GM12878 (cell line): ENCODE measurements at regions not wholly inside any gene's neighbourhood (a gene's known extent, or its start where the extent isn't known, plus 50 kb on each side); places are given as distances from the start of the nearest gene placed in this dataset.
A peak's percentile ranks its signal among the peaks of the same experiment; 100 is the strongest.

Experiments used
- ATAC-seq: fragments of 200-7000 bp; cut with Tn5 transposase; 3 replicates; pipeline ENCODE4 v1.9.1; 2020; ENCODE audit warnings: mild to moderate bottlenecking, moderate library complexity
- BruUV-seq: library from RNA; stranded (reverse); fragments of 400-500 nt; replicated peaks from 2 replicates; lab custom pipeline; 2021; lab: Mats Ljungman, UMichigan
- CTCF ChIA-PET: fragments of 300-600 bp; sonication (Branson Sonifier 250); formaldehyde crosslinking; extraction: SDS; loops from one replicate; lab custom pipeline; 2021; ENCODE audit warnings: inconsistent platforms; lab: Yijun Ruan, JAX
- POLR2A ChIA-PET: fragments of 350-600 bp; formaldehyde crosslinking; extraction: SDS; loops from one replicate; lab custom pipeline; 2021; ENCODE audit warnings: inconsistent platforms; lab: Charles Lee
- RAD21 ChIA-PET: fragments of 300-600 bp; sonication (Branson Sonifier 250); formaldehyde crosslinking; loops from one replicate; lab custom pipeline; 2023; ENCODE audit warnings: antibody characterized with exemption; ENCODE audit not compliant: unreplicated experiment; lab: Charles Lee
- SMC1A ChIA-PET: fragments of 300-600 bp; sonication (Branson Sonifier 250); formaldehyde crosslinking; loops from one replicate; lab custom pipeline; 2023; ENCODE audit not compliant: unreplicated experiment, uncharacterized antibody; lab: Charles Lee
- DNase-seq: peaks from one replicate; pipeline ENCODE4 v3.0.0-alpha.2; 2011; ENCODE audit warnings: low read depth, low spot score
- FAIRE-seq: peaks from 3 replicates; lab custom pipeline; 2011; peaks lifted over from hg19 to GRCh38; lab: Jason Lieb, UNC
- H2AFZ ChIP-seq: 2 replicates; pipeline ENCODE4 v1.6.0; 2011; ENCODE audit warnings: low read depth, low read length, control low read depth; ENCODE audit not compliant: control insufficient read depth
- H3K27ac ChIP-seq: 2 replicates; pipeline ENCODE4 v1.5.1; 2011; ENCODE audit warnings: control low read depth; ENCODE audit not compliant: control insufficient read depth, insufficient read depth
- H3K27me3 ChIP-seq, 2 experiments: replicated peaks in 1 of 2; 2 replicates each; pipeline versions ENCODE4 v1.6.0 to v1.6.1; 2011; ENCODE audit warnings: low read length in 1 of 2; ENCODE audit not compliant: control insufficient read depth in 2 of 2, insufficient read depth in 2 of 2
- H3K36me3 ChIP-seq, 2 experiments: 2 replicates each; pipeline ENCODE4 v1.5.1; 2011; ENCODE audit warnings: low read length in 1 of 2; ENCODE audit not compliant: control insufficient read depth in 2 of 2, insufficient read depth in 2 of 2
- H3K4me1 ChIP-seq: 2 replicates; pipeline ENCODE4 v1.6.1; 2011; ENCODE audit warnings: mild to moderate bottlenecking, low read length, moderate library complexity, mixed read lengths; ENCODE audit not compliant: control insufficient read depth, insufficient read depth
- H3K4me2 ChIP-seq: 2 replicates; pipeline ENCODE4 v1.6.0; 2011; ENCODE audit warnings: control low read depth; ENCODE audit not compliant: control insufficient read depth, insufficient read depth
- H3K4me3 ChIP-seq: fragments of 200-600 bp; sonication (generic); 2 replicates; pipeline ENCODE4 v1.5.1; 2016
- H3K79me2 ChIP-seq: 2 replicates; pipeline ENCODE4 v1.6.0; 2011; ENCODE audit warnings: low read length; ENCODE audit not compliant: control insufficient read depth, insufficient read depth
- H3K9ac ChIP-seq: 2 replicates; pipeline ENCODE4 v1.8.0; 2011; ENCODE audit warnings: low read length, control low read depth, mixed read lengths; ENCODE audit not compliant: control insufficient read depth, insufficient read depth
- H3K9me3 ChIP-seq: replicated peaks from 3 replicates; pipeline ENCODE4 v1.5.1; 2011; ENCODE audit warnings: mild to moderate bottlenecking, low read length; ENCODE audit not compliant: control insufficient read depth, insufficient read depth
- H4K20me1 ChIP-seq: 2 replicates; pipeline ENCODE4 v1.6.0; 2011; ENCODE audit not compliant: control insufficient read depth, insufficient read depth
- CBFB ChIP-seq: IDR thresholded peaks from 2 replicates; pipeline ENCODE4 v1.6.1; 2016; ENCODE audit warnings: antibody characterized with exemption, low read depth
- CEBPB ChIP-seq, 2 experiments: fragments of 150-350 bp in 1 of 2; IDR thresholded peaks; 2 replicates each; pipeline ENCODE4 v1.6.1; 2012 to 2014; ENCODE audit warnings: low read depth in 2 of 2, low read length in 2 of 2, borderline replicate concordance in 1 of 2, inconsistent platforms in 1 of 2
- EED ChIP-seq: sonication (generic); IDR thresholded peaks from 2 replicates; pipeline ENCODE4 v1.6.1; 2016; ENCODE audit warnings: antibody characterized with exemption, low read depth
- MTA2 ChIP-seq: fragments of 450-650 bp; IDR thresholded peaks from 2 replicates; pipeline ENCODE4 v1.6.1; 2016; ENCODE audit warnings: low read depth, mild to moderate bottlenecking, moderate library complexity
- MYB ChIP-seq: fragments of 150-350 bp; IDR thresholded peaks from 2 replicates; pipeline ENCODE4 v1.6.1; 2014; ENCODE audit warnings: mild to moderate bottlenecking, low read depth, low read length, borderline replicate concordance
- NFIC ChIP-seq: IDR thresholded peaks from 2 replicates; pipeline ENCODE4 v1.6.1; 2012; ENCODE audit warnings: low read depth, mild to moderate bottlenecking, inconsistent platforms, low read length, moderate library complexity
- SIX5 ChIP-seq: IDR thresholded peaks from 2 replicates; pipeline ENCODE4 v1.6.1; 2011; ENCODE audit warnings: mild to moderate bottlenecking, low read depth, low read length, moderate library complexity; ENCODE audit not compliant: severe bottlenecking
- WGBS: methylation state at CpG from one replicate; pipeline ENCODE4 v1.1.6; 2016; ENCODE audit warnings: low lambda C conversion rate; ENCODE audit not compliant: insufficient replicate concordance, insufficient coverage; ENCODE audit errors: missing lambda C conversion rate; 5-methylcytosine and 5-hydroxymethylcytosine counted together
- in situ Hi-C: fragments of 300-500 bp; cut with MboI; formaldehyde crosslinking; loops from 9 replicates; pipeline ENCODE4 v1.14.3; 2018; ENCODE audit warnings: mixed read lengths
- intact Hi-C: fragments of 100-400 bp; cut with micrococcal nuclease; formaldehyde crosslinking; loops from one replicate; pipeline ENCODE4 v1.14.2; 2022; ENCODE audit not compliant: unreplicated experiment
- TF ChIP-seq, protein P1 (sequence below): fragments of 450-650 bp; formaldehyde crosslinking; IDR thresholded peaks from 2 replicates; pipeline ENCODE4 v1.4.0; 2022; ENCODE audit warnings: mild to moderate bottlenecking, moderate library complexity

DNA sequence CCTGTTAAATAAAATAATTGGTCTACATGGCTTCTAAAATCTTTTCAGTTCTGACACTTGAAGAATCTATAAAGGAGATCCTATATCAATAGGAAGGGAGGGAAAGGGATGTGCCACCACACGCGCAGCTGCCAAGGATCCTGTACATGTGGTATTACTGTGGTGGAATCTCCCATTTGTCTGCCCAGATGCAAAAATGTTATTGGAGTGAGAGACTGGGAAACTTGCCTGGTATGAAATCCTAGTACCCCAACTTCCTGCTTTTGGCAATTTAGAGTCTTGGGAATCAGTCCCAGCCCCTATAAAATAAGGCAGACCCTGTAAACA lies 81.9 kb upstream of the PICALM start:
- RAD21 ChIA-PET: interaction anchor here (1.1 to 2.3 kb wide), 6 partner anchors 9 to 109 kb away, joined by 4 to 8 read pairs (median 6); partner anchors contain the start of gene PICALM
- Histone ChIP-seq H3K27ac (no peak overlapping the region), H3K79me2 (no peaks in the 10 kb centered on the region), H3K4me3 (no peak overlapping the region), H3K4me2 (no peak overlapping the region; the same call in 1 of the 2 replicates), H3K36me3 (no peaks in the 10 kb centered on the region), H3K9ac (no peak overlapping the region), H3K27me3 (no peaks in the 10 kb centered on the region), H4K20me1 (no peaks in the 10 kb centered on the region), H2AFZ (peak overlapping the region; percentile 63), H3K9me3 (no peaks in the 10 kb centered on the region), H3K4me1 (peaks cover 16% of the 10 kb centered on the region)
- POLR2A ChIA-PET: interaction anchor here (1.0 to 1.5 kb wide), 4 partner anchors 10 to 83 kb away, joined by 3 to 10 read pairs (median 4); no protein-coding TSS in a partner anchor
- BruUV-seq: no TSS peak
- SMC1A ChIA-PET: interaction anchor here (0.7 to 2.1 kb wide), 15 partner anchors 9 to 120 kb away, joined by 3 to 8 read pairs (median 4); no protein-coding TSS in a partner anchor
- 100% methylated on average over 2 of the region's 2 CpGs for WGBS
- no peak for FAIRE-seq
- DNase-seq: no peak
- in situ Hi-C loops (no loop called here), intact Hi-C loops (no loop called here)
- no peak for TF ChIP-seq CEBPB (IDR thresholded peaks at IDR 0.05; ENCODE audit: borderline replicate concordance in 1 of 2, low read depth in 2 of 2, low read length in 2 of 2)
- TF ChIP-seq MYB: no peak
- TF ChIP-seq NFIC: no peak
- TF ChIP-seq MTA2: no peak
- TF ChIP-seq, protein P1, sequence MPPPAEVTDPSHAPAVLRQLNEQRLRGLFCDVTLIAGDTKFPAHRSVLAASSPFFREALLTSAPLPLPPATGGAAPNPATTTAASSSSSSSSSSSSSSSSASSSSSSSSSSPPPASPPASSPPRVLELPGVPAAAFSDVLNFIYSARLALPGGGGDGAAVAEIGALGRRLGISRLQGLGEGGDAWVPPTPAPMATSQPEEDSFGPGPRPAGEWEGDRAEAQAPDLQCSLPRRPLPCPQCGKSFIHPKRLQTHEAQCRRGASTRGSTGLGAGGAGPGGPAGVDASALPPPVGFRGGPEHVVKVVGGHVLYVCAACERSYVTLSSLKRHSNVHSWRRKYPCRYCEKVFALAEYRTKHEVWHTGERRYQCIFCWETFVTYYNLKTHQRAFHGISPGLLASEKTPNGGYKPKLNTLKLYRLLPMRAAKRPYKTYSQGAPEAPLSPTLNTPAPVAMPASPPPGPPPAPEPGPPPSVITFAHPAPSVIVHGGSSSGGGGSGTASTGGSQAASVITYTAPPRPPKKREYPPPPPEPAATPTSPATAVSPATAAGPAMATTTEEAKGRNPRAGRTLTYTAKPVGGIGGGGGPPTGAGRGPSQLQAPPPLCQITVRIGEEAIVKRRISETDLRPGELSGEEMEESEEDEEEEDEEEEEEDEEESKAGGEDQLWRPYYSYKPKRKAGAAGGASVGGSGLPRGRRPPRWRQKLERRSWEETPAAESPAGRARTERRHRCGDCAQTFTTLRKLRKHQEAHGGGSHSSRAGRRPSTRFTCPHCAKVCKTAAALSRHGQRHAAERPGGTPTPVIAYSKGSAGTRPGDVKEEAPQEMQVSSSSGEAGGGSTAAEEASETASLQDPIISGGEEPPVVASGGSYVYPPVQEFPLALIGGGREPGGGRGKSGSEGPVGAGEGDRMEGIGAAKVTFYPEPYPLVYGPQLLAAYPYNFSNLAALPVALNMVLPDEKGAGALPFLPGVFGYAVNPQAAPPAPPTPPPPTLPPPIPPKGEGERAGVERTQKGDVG (CRISPR knock-in tag): no peak
- no peak for TF ChIP-seq CBFB
- TF ChIP-seq EED: no peak
- TF ChIP-seq SIX5: no peak
- CTCF ChIA-PET: interaction anchor here (1.1 to 1.9 kb wide), 5 partner anchors 10 to 296 kb away, joined by 4 to 8 read pairs (median 4); partner anchors contain the start of gene CCDC83
- ATAC-seq: no peak
